PC-3 (cell line): ENCODE measurements at regions not wholly inside any gene's neighbourhood (a gene's known extent, or its start where the extent isn't known, plus 50 kb on each side); places are given as distances from the start of the nearest gene placed in this dataset.

Experiments
- ATAC-seq: fragments of 200-7000 bp; cut with Tn5 transposase; 2 replicates; pipeline ENCODE4 v1.9.1; 2020; ENCODE audit warnings: mild to moderate bottlenecking, moderate library complexity
- BruUV-seq: library from RNA; stranded (reverse); fragments of 400-500 nt; replicated peaks from 2 replicates; lab custom pipeline; 2021; lab: Mats Ljungman, UMichigan
- CTCF ChIA-PET: fragments of 300-600 bp; sonication (Branson Sonifier 250); formaldehyde crosslinking; loops from one replicate; lab custom pipeline; 2022; ENCODE audit warnings: antibody characterized with exemption; lab: Charles Lee
- POLR2A ChIA-PET: fragments of 300-600 bp; sonication (Branson Sonifier 250); formaldehyde crosslinking; loops from one replicate; lab custom pipeline; 2022; ENCODE audit warnings: antibody characterized with exemption; ENCODE audit not compliant: unreplicated experiment; lab: Charles Lee
- DNase-seq: peaks from one replicate; pipeline ENCODE4 v3.0.0-alpha.2; 2015
- H2AFZ ChIP-seq: fragments of 300-600 bp; sonication (generic); 2 replicates; pipeline ENCODE4 v1.6.0; 2016; ENCODE audit warnings: antibody characterized with exemption, low read length
- H3F3A ChIP-seq: fragments of 300-600 bp; sonication (generic); one replicate; pipeline ENCODE4 v1.6.0; 2017; ENCODE audit warnings: antibody characterized with exemption, low read length, control low read depth, mild to moderate bottlenecking; ENCODE audit not compliant: unreplicated experiment
- H3K27ac ChIP-seq: fragments of 300-600 bp; sonication (generic); 2 replicates; pipeline ENCODE4 v1.5.1; 2016; ENCODE audit warnings: mild to moderate bottlenecking, low read length
- H3K27me3 ChIP-seq: fragments of 300-600 bp; sonication (generic); 2 replicates; pipeline ENCODE4 v1.6.1; 2016; ENCODE audit warnings: low read length, mixed read lengths
- H3K36me3 ChIP-seq: fragments of 300-600 bp; sonication (generic); 2 replicates; pipeline ENCODE4 v1.6.1; 2016; ENCODE audit warnings: low read depth, mixed run types, low read length, mixed read lengths
- H3K4me1 ChIP-seq: fragments of 300-600 bp; sonication (generic); 2 replicates; pipeline ENCODE4 v1.5.1; 2016; ENCODE audit warnings: low read length; ENCODE audit not compliant: insufficient read depth
- H3K4me2 ChIP-seq: fragments of 300-600 bp; sonication (generic); 2 replicates; pipeline ENCODE4 v1.6.0; 2016; ENCODE audit warnings: low read length
- H3K4me3 ChIP-seq: fragments of 300-600 bp; sonication (generic); 2 replicates; pipeline ENCODE4 v1.5.1; 2016; ENCODE audit warnings: mild to moderate bottlenecking, low read length, mixed read lengths
- H3K79me2 ChIP-seq: fragments of 300-600 bp; sonication (generic); 2 replicates; pipeline ENCODE4 v1.6.1; 2017; ENCODE audit warnings: low read length, mixed read lengths
- H3K9ac ChIP-seq: fragments of 300-600 bp; sonication (generic); 2 replicates; pipeline ENCODE4 v1.6.0; 2016; ENCODE audit warnings: mild to moderate bottlenecking, low read length
- H3K9me2 ChIP-seq: fragments of 300-600 bp; sonication (generic); replicated peaks from 2 replicates; pipeline ENCODE4 v1.6.1; 2016; ENCODE audit warnings: mixed run types, low read length, mixed read lengths
- H3K9me3 ChIP-seq: fragments of 300-600 bp; sonication (generic); 2 replicates; pipeline ENCODE4 v1.6.1; 2016; ENCODE audit warnings: low read length, mixed read lengths
- H4K20me1 ChIP-seq: fragments of 300-600 bp; sonication (generic); 2 replicates; pipeline ENCODE4 v1.6.1; 2016; ENCODE audit warnings: low read length, mixed read lengths
- CTCF ChIP-seq: fragments of 300-600 bp; sonication (generic); conservative IDR thresholded peaks from 2 replicates; pipeline ENCODE4 v1.5.1; 2017; ENCODE audit warnings: antibody characterized with exemption, low read depth, mild to moderate bottlenecking, low read length
- EZH2 ChIP-seq: fragments of 300-600 bp; sonication (generic); IDR thresholded peaks from one replicate; pipeline ENCODE4 v1.6.1; 2017; ENCODE audit warnings: antibody characterized with exemption, mild to moderate bottlenecking, low read length; ENCODE audit not compliant: unreplicated experiment
- EZH2phosphoT487 ChIP-seq: fragments of 300-600 bp; sonication (generic); IDR thresholded peaks from 2 replicates; pipeline ENCODE4 v1.6.1; 2018; ENCODE audit warnings: mild to moderate bottlenecking, antibody characterized with exemption, low read length, borderline replicate concordance
- intact Hi-C: fragments of 100-400 bp; cut with micrococcal nuclease; formaldehyde crosslinking; loops from 2 replicates; pipeline ENCODE4 v1.9.0; 2023

GRCh38 chr4:184921456-184921855, 95.7 kb upstream of the ACSL1 start:
- Histone ChIP-seq H3K36me3 (no peaks in the 10 kb centered on the region), H4K20me1 (no peaks in the 10 kb centered on the region), H3K4me3 (no peak overlapping the region), H3K4me1 (no peaks in the 10 kb centered on the region), H3K27ac (no peak overlapping the region), H3K9me3 (no peaks in the 10 kb centered on the region), H3K79me2 (no peaks in the 10 kb centered on the region), H2AFZ (no peak overlapping the region), H3K4me2 (no peak overlapping the region), H3K9ac (no peak overlapping the region), H3K27me3 (no peaks in the 10 kb centered on the region), H3F3A (no peaks in the 10 kb centered on the region), H3K9me2 (no peaks in the 10 kb centered on the region)
- ChIA-PET CTCF (no interaction called here), POLR2A (no interaction called here)
- DNase-seq (no peak), ATAC-seq (no peak)
- TF ChIP-seq CTCF (no peak), EZH2phosphoT487 (no peak), EZH2 (no peak)
- BruUV-seq = no TSS peak
- intact Hi-C loops = no loop called here

GRCh38 chr4:184922301-184922700, 96.0 kb upstream of the HELT start:
- intact Hi-C loops = no loop called here
- POLR2A ChIA-PET = no interaction called here

More at GRCh38 chr4:184922301-184922700, 96.0 kb upstream of the HELT start:
- DNase-seq (no peak), ATAC-seq (no peak)
- Histone ChIP-seq H3K9me3 (no peaks in the 10 kb centered on the region), H3K4me2 (no peak overlapping the region), H2AFZ (no peak overlapping the region), H3K36me3 (no peaks in the 10 kb centered on the region), H3F3A (no peaks in the 10 kb centered on the region), H3K4me3 (no peak overlapping the region), H3K9ac (no peak overlapping the region), H3K27ac (no peak overlapping the region), H3K27me3 (no peaks in the 10 kb centered on the region), H4K20me1 (no peaks in the 10 kb centered on the region), H3K4me1 (no peaks in the 10 kb centered on the region), H3K9me2 (no peaks in the 10 kb centered on the region), H3K79me2 (no peaks in the 10 kb centered on the region)
- no TSS peak for BruUV-seq
- TF ChIP-seq EZH2phosphoT487 (no peak), EZH2 (no peak), CTCF (no peak)
- CTCF ChIA-PET = no interaction called here
